Naive thymus-derived CD4-positive, alpha-beta T cell (primary cell): ENCODE measurements at regions not wholly inside any gene's neighbourhood (a gene's known extent, or its start where the extent isn't known, plus 50 kb on each side); places are given as distances from the start of the nearest gene placed in this dataset.

ENCODE experiments used
- ATAC-seq: fragments of 150-1000 bp; cut with Tn5 transposase; 2 replicates; pipeline ENCODE4 v1.10.0; 2021; ENCODE audit warnings: mild to moderate bottlenecking, moderate library complexity
- CTCF ChIA-PET: fragments of 350-600 bp; sonication (Branson Sonifier 250); formaldehyde crosslinking; loops from one replicate; lab custom pipeline; 2021; ENCODE audit warnings: antibody characterized with exemption; lab: Charles Lee
- POLR2A ChIA-PET: fragments of 350-600 bp; sonication (Branson Sonifier 250); formaldehyde crosslinking; loops from one replicate; lab custom pipeline; 2021; ENCODE audit warnings: antibody characterized with exemption, inconsistent platforms; lab: Charles Lee
- DNase-seq, 9 donors: peaks; one replicate each; pipeline versions ENCODE4 v3.0.0 to v3.0.0-alpha.2; 2020 to 2022; ENCODE audit warnings: mixed read lengths in 1 of 9
- H3K27ac ChIP-seq: one replicate; pipeline ENCODE4 v1.7.0; 2013; ENCODE audit warnings: mild to moderate bottlenecking, low read depth, low read length, moderate library complexity
- H3K27me3 ChIP-seq, 2 donors: one replicate each; pipeline ENCODE4 v1.7.0; 2013; ENCODE audit warnings: low read length in 2 of 2, mild to moderate bottlenecking in 2 of 2, moderate library complexity in 2 of 2; ENCODE audit not compliant: control insufficient read depth in 2 of 2, insufficient read depth in 2 of 2
- H3K36me3 ChIP-seq, 3 experiments: 1 replicate in 2 of 3; 2 replicates in 1 of 3; pipeline ENCODE4 v1.7.0; 2013; ENCODE audit warnings: low read length in 3 of 3, mild to moderate bottlenecking in 3 of 3, moderate library complexity in 1 of 3; ENCODE audit not compliant: insufficient read depth in 3 of 3, control insufficient read depth in 2 of 3
- H3K4me1 ChIP-seq, 2 donors: one replicate each; pipeline ENCODE4 v1.7.0; 2013; ENCODE audit warnings: low read length in 2 of 2, mild to moderate bottlenecking in 2 of 2, moderate library complexity in 1 of 2; ENCODE audit not compliant: control insufficient read depth in 2 of 2, insufficient read depth in 2 of 2
- H3K4me3 ChIP-seq: 2 replicates; pipeline ENCODE4 v1.7.0; 2013; ENCODE audit warnings: mild to moderate bottlenecking, low read length
- H3K9me3 ChIP-seq, 3 experiments: 1 replicate in 2 of 3; 2 replicates in 1 of 3; pipeline ENCODE4 v1.7.0; 2013; ENCODE audit warnings: low read length in 3 of 3; ENCODE audit not compliant: control insufficient read depth in 2 of 3
- H3K27ac Mint-ChIP-seq, 9 donors: one replicate each; pipeline ENCODE4 v1.8.0; 2020 to 2022; ENCODE audit warnings: mixed read lengths in 9 of 9, mild to moderate bottlenecking in 8 of 9, moderate library complexity in 5 of 9, inconsistent platforms in 2 of 9
- H3K27me3 Mint-ChIP-seq, 5 donors: one replicate each; pipeline ENCODE4 v1.8.0; 2021 to 2022; ENCODE audit warnings: mixed read lengths in 5 of 5, mild to moderate bottlenecking in 1 of 5
- H3K36me3 Mint-ChIP-seq, 5 donors: one replicate each; pipeline ENCODE4 v1.8.0; 2020 to 2022; ENCODE audit warnings: mixed read lengths in 5 of 5, mild to moderate bottlenecking in 3 of 5, inconsistent platforms in 1 of 5
- H3K4me1 Mint-ChIP-seq, 7 donors: one replicate each; pipeline ENCODE4 v1.8.0; 2020 to 2022; ENCODE audit warnings: mixed read lengths in 7 of 7, mild to moderate bottlenecking in 3 of 7, inconsistent platforms in 1 of 7
- H3K4me3 Mint-ChIP-seq, 10 donors: one replicate each; pipeline ENCODE4 v1.8.0; 2020 to 2022; ENCODE audit warnings: mild to moderate bottlenecking in 10 of 10, mixed read lengths in 10 of 10, moderate library complexity in 6 of 10, inconsistent platforms in 2 of 10
- H3K9me3 Mint-ChIP-seq, 11 donors: one replicate each; pipeline ENCODE4 v1.8.0; 2020 to 2022; ENCODE audit warnings: mixed read lengths in 11 of 11, mild to moderate bottlenecking in 4 of 11, inconsistent platforms in 1 of 11, moderate library complexity in 1 of 11
- intact Hi-C, 2 donors: fragments of 100-400 bp; cut with micrococcal nuclease; formaldehyde crosslinking; loops; one replicate each; pipeline ENCODE4 v1.15.1; 2023

- H3K4me1 ChIP-seq, result no peaks in the 10 kb centered on the region
- H3K27ac Mint-ChIP-seq, result no peak overlapping the region
- no peak for DNase-seq
- H3K27me3 ChIP-seq, result no peaks in the 10 kb centered on the region
- CTCF ChIA-PET, result no interaction called here
- POLR2A ChIA-PET, result no interaction called here
- H3K36me3 ChIP-seq, result no peaks in the 10 kb centered on the region
- no peaks in the 10 kb centered on the region for H3K9me3 ChIP-seq
- peaks cover 0 to 16% (median 11%) of the 10 kb centered on the region in 5 donors for H3K27me3 Mint-ChIP-seq
- no peak overlapping the region for H3K4me3 Mint-ChIP-seq
- peaks cover 0 to 4% (median 0%) of the 10 kb centered on the region in 11 donors for H3K9me3 Mint-ChIP-seq
- H3K36me3 Mint-ChIP-seq, result no peaks in the 10 kb centered on the region
- H3K4me3 ChIP-seq, result no peak overlapping the region
- no peak overlapping the region for H3K27ac ChIP-seq
- H3K4me1 Mint-ChIP-seq, result no peaks in the 10 kb centered on the region
- intact Hi-C loops, result no loop called here
- ATAC-seq, result no peak
These were observed 233.1 kb downstream of the RPIA start for GRCh38 chr2:88924533-88924932.

GRCh38 chr2:88925770-88926462, 234.4 kb downstream of the RPIA start:
- DNase-seq (no peak), ATAC-seq (no peak)
- peaks cover 0 to 17% (median 11%) of the 10 kb centered on the region in 5 donors for H3K27me3 Mint-ChIP-seq
- Histone ChIP-seq H3K36me3 (no peaks in the 10 kb centered on the region), H3K4me3 (no peak overlapping the region), H3K9me3 (no peaks in the 10 kb centered on the region), H3K4me1 (no peaks in the 10 kb centered on the region), H3K27me3 (no peaks in the 10 kb centered on the region), H3K27ac (no peak overlapping the region)
- H3K9me3 Mint-ChIP-seq, result peaks cover 0 to 4% (median 0%) of the 10 kb centered on the region in 11 donors
- no peak overlapping the region for H3K4me3 Mint-ChIP-seq
- no peaks in the 10 kb centered on the region for H3K36me3 Mint-ChIP-seq
- no peaks in the 10 kb centered on the region for H3K4me1 Mint-ChIP-seq
- CTCF ChIA-PET, result no interaction called here
- POLR2A ChIA-PET, result no interaction called here
- H3K27ac Mint-ChIP-seq, result no peak overlapping the region
- intact Hi-C loops, result no loop called here

- POLR2A ChIA-PET, result no interaction called here
- Mint-ChIP-seq H3K4me3 (no peak overlapping the region), H3K27me3 (peaks cover 0 to 17% (median 7%) of the 10 kb centered on the region in 5 donors), H3K9me3 (peaks cover 0 to 4% (median 0%) of the 10 kb centered on the region in 11 donors), H3K36me3 (no peaks in the 10 kb centered on the region), H3K27ac (no peak overlapping the region), H3K4me1 (no peaks in the 10 kb centered on the region)
- Histone ChIP-seq H3K27me3 (no peaks in the 10 kb centered on the region), H3K4me1 (no peaks in the 10 kb centered on the region), H3K9me3 (no peaks in the 10 kb centered on the region), H3K36me3 (no peaks in the 10 kb centered on the region), H3K4me3 (no peak overlapping the region), H3K27ac (no peak overlapping the region)
- DNase-seq (no peak), ATAC-seq (no peak)
- CTCF ChIA-PET, result no interaction called here
- intact Hi-C loops, result no loop called here
These were observed 235.7 kb downstream of the RPIA start for GRCh38 chr2:88927128-88927527.

- Mint-ChIP-seq H3K4me1 (peaks cover 0 to 8% (median 4%) of the 10 kb centered on the region in 7 donors), H3K9me3 (no peaks in the 10 kb centered on the region), H3K27ac (no peak overlapping the region), H3K4me3 (no peak overlapping the region), H3K27me3 (peaks cover 0 to 12% (median 3%) of the 10 kb centered on the region in 5 donors), H3K36me3 (no peaks in the 10 kb centered on the region)
- POLR2A ChIA-PET, result no interaction called here
- Histone ChIP-seq H3K4me1 (no peaks in the 10 kb centered on the region), H3K4me3 (no peak overlapping the region), H3K27me3 (no peaks in the 10 kb centered on the region), H3K9me3 (no peaks in the 10 kb centered on the region), H3K27ac (no peak overlapping the region), H3K36me3 (no peaks in the 10 kb centered on the region)
- ATAC-seq (no peak), DNase-seq (no peak)
- CTCF ChIA-PET, result no interaction called here
- intact Hi-C loops, result loop anchor here in 1 of 2 donors (5.0 kb wide), 2 partner anchors 58 to 188 kb away; no protein-coding TSS in a partner anchor
These were observed 239.2 kb downstream of the RPIA start for GRCh38 chr2:88930659-88931058.

- CTCF ChIA-PET, result no interaction called here
- H3K27ac Mint-ChIP-seq, result no peak overlapping the region
- H3K4me1 ChIP-seq, result no peaks in the 10 kb centered on the region
These were observed 241.2 kb downstream of the RPIA start for GRCh38 chr2:88932686-88933085.

GRCh38 chr2:88933091-88933490, 241.6 kb downstream of the RPIA start:
- CTCF ChIA-PET, result no interaction called here
- POLR2A ChIA-PET, result no interaction called here
- no peak overlapping the region for H3K27ac Mint-ChIP-seq
- H3K4me3 Mint-ChIP-seq, result no peak overlapping the region
- no peaks in the 10 kb centered on the region for H3K4me1 ChIP-seq
- H3K9me3 ChIP-seq, result no peaks in the 10 kb centered on the region
- peaks cover 0 to 8% (median 4%) of the 10 kb centered on the region in 7 donors for H3K4me1 Mint-ChIP-seq
- no peak for DNase-seq
- no peaks in the 10 kb centered on the region for H3K36me3 Mint-ChIP-seq
- no peak for ATAC-seq
- no peaks in the 10 kb centered on the region for H3K9me3 Mint-ChIP-seq
- H3K36me3 ChIP-seq, result no peaks in the 10 kb centered on the region
- no peaks in the 10 kb centered on the region for H3K27me3 ChIP-seq
- no peak overlapping the region for H3K4me3 ChIP-seq
- intact Hi-C loops, result loop anchor here in 1 of 2 donors (5.0 kb wide), 2 partner anchors 61 to 191 kb away; no protein-coding TSS in a partner anchor
- H3K27me3 Mint-ChIP-seq, result peaks cover 0 to 12% (median 0%) of the 10 kb centered on the region in 5 donors
- no peak overlapping the region for H3K27ac ChIP-seq

More at GRCh38 chr2:88932686-88933085, 241.2 kb downstream of the RPIA start:
- no peaks in the 10 kb centered on the region for H3K27me3 ChIP-seq
- ATAC-seq (no peak), DNase-seq (no peak)
- intact Hi-C loops, result loop anchor here in 1 of 2 donors (5.0 kb wide), 2 partner anchors 60 to 190 kb away; no protein-coding TSS in a partner anchor
- no peak overlapping the region for H3K27ac ChIP-seq
- H3K9me3 ChIP-seq, result no peaks in the 10 kb centered on the region
- no peak overlapping the region for H3K4me3 Mint-ChIP-seq
- H3K36me3 Mint-ChIP-seq, result no peaks in the 10 kb centered on the region
- no peaks in the 10 kb centered on the region for H3K9me3 Mint-ChIP-seq
- peaks cover 0 to 12% (median 2%) of the 10 kb centered on the region in 5 donors for H3K27me3 Mint-ChIP-seq
- POLR2A ChIA-PET, result no interaction called here
- no peaks in the 10 kb centered on the region for H3K36me3 ChIP-seq
- peaks cover 0 to 8% (median 4%) of the 10 kb centered on the region in 7 donors for H3K4me1 Mint-ChIP-seq
- H3K4me3 ChIP-seq, result no peak overlapping the region
